ENCODE measurements at regions not wholly inside any gene's neighbourhood (a gene's known extent, or its start where the extent isn't known, plus 50 kb on each side); places are given as distances from the start of the nearest gene placed in this dataset.

DNA sequence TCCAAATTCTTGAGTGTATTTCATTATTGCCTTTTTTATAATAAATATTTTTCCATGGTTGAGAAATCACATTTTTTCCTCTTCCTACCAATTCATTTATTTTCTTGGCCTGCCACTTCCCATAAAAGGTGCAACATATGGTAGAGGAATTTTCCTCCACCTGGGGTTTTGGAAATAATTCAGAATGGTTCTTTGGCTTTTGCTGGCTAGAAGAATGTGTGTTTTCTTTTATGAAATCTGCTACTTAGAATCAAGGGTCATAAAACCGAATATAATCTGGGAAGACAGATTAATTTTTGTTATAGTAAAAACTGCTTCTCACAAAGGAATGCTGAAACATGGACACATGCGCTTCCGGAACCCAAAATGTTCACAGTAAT, 54.0 kb upstream of the POMGNT2 start:
- H3K36me3 ChIP-seq (ENCODE audit: control insufficient read depth in 2 of 2, extremely low read depth in 1 of 2, insufficient read depth in 2 of 2, low read length in 2 of 2) = no peaks in the 10 kb centered on the region
- no peak overlapping the region for H3K4me3 ChIP-seq (replicated peaks in 1 of 3; ENCODE audit: insufficient read depth in 1 of 3, low read depth in 1 of 3, low read length in 3 of 3)
- no peaks in the 10 kb centered on the region for H4K20me1 ChIP-seq (replicated peaks; ENCODE audit: control insufficient read depth, extremely low read depth, insufficient read depth, low read length)
- no peak overlapping the region for H3K9ac ChIP-seq (replicated peaks; ENCODE audit: extremely low read depth, insufficient read depth, low read length)
- no peak overlapping the region for H3K4me2 ChIP-seq (ENCODE audit: insufficient read depth, low read length)
- FAIRE-seq (no peak), DNase-seq (ENCODE audit: low read depth, low spot score) (no peak)
- no peak overlapping the region for H2AFZ ChIP-seq (ENCODE audit: low read depth, low read length)
- H3K27me3 ChIP-seq (ENCODE audit: control insufficient read depth in 2 of 2, insufficient read depth in 2 of 2, low read length in 2 of 2) = no peaks in the 10 kb centered on the region
- BruUV-seq (replicated peaks) = no TSS peak
- CTCF ChIA-PET = no interaction called here
- no peaks in the 10 kb centered on the region for H3K9me1 ChIP-seq (replicated peaks; ENCODE audit: control insufficient read depth, extremely low read depth, insufficient read depth, low read length)
- dilution Hi-C loops (cut with MboI; ENCODE audit: extremely low pct_ligation_motif_present, low sequenced_read_pairs) = no loop called here
- no peak overlapping the region for H3K27ac ChIP-seq (ENCODE audit: insufficient read depth, low read depth, low read length)
- H3K4me1 ChIP-seq (ENCODE audit: control insufficient read depth, extremely low read depth, insufficient read depth, low read length) = peaks cover 12% of the 10 kb centered on the region
- TF ChIP-seq FOS (IDR thresholded peaks at IDR 0.05; ENCODE audit: borderline replicate concordance, insufficient read depth, low read length) (no peak), EZH2 (IDR thresholded peaks at IDR 0.05; ENCODE audit: borderline replicate concordance, low read depth, low read length, severe bottlenecking) (no peak), JUN (IDR thresholded peaks at IDR 0.05; ENCODE audit: borderline replicate concordance, insufficient read depth, insufficient read length, low read depth) (no peak), POLR2AphosphoS5 (IDR thresholded peaks at IDR 0.05; ENCODE audit: insufficient read depth, low read depth, low read length) (no peak), POLR2A (IDR thresholded peaks at IDR 0.05; ENCODE audit: low read depth, low read length) (no peak), MYC (IDR thresholded peaks at IDR 0.05; ENCODE audit: low read depth, low read length) (no peak), GATA2 (IDR thresholded peaks at IDR 0.05; ENCODE audit: insufficient read depth, insufficient read length, low read depth, low read length) (no peak)
- TF ChIP-seq, protein P1, sequence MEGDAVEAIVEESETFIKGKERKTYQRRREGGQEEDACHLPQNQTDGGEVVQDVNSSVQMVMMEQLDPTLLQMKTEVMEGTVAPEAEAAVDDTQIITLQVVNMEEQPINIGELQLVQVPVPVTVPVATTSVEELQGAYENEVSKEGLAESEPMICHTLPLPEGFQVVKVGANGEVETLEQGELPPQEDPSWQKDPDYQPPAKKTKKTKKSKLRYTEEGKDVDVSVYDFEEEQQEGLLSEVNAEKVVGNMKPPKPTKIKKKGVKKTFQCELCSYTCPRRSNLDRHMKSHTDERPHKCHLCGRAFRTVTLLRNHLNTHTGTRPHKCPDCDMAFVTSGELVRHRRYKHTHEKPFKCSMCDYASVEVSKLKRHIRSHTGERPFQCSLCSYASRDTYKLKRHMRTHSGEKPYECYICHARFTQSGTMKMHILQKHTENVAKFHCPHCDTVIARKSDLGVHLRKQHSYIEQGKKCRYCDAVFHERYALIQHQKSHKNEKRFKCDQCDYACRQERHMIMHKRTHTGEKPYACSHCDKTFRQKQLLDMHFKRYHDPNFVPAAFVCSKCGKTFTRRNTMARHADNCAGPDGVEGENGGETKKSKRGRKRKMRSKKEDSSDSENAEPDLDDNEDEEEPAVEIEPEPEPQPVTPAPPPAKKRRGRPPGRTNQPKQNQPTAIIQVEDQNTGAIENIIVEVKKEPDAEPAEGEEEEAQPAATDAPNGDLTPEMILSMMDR (IDR thresholded peaks at IDR 0.05; ENCODE audit: extremely low read depth in 1 of 2, insufficient read depth in 1 of 2, low read depth in 1 of 2, low read length in 2 of 2) = no peak
- TF ChIP-seq, protein P2, sequence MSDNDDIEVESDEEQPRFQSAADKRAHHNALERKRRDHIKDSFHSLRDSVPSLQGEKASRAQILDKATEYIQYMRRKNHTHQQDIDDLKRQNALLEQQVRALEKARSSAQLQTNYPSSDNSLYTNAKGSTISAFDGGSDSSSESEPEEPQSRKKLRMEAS (IDR thresholded peaks at IDR 0.05; ENCODE audit: insufficient read depth, insufficient read length) = no peak
- H3K9me3 ChIP-seq (replicated peaks; ENCODE audit: control insufficient read depth, insufficient read depth, low read length) = no peaks in the 10 kb centered on the region
- H3K79me2 ChIP-seq (ENCODE audit: control insufficient read depth, insufficient read depth, low read length) = no peaks in the 10 kb centered on the region
- POLR2A ChIA-PET = no interaction called here
- intact Hi-C loops (cut with micrococcal nuclease) = loop anchor here (5.0 to 10.0 kb wide), 3 partner anchors 197 to 1035 kb away; no protein-coding TSS in a partner anchor
